ENCODE measurements at regions not wholly inside any gene's neighbourhood (a gene's known extent, or its start where the extent isn't known, plus 50 kb on each side); places are given as distances from the start of the nearest gene placed in this dataset.
"Not testable (repeated sequence)": the region's sequence is repeated elsewhere in the genome, so short reads cannot be mapped to it uniquely, and the experiment has no call there.

DNA sequence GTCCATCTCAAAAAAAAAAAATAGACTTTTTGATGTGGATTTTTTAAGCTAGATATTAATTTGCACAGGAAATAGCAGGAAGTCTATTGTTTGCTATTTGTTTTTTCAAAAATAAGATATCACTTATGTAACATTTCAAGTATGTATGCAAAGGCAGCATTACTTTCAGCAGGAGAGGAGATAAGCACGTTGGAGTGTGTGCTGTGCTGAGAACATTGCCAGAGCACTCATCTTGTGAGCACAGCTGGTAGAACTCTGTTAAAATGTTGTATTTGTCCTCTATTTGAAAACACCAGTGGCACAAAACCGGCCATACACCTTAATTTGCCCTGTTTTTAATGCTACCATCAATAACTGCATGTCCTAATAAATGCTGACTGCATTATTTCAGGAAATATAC is 1061.9 kb upstream of the CDH18 start:
- no peaks in the 10 kb centered on the region for H3K27me3 ChIP-seq (replicated peaks; ENCODE audit: control insufficient read depth, insufficient read depth, low read length)
- no peak for DNase-seq (ENCODE audit: extremely low read depth, insufficient read length)
- no peaks in the 10 kb centered on the region for H3K36me3 ChIP-seq (ENCODE audit: control insufficient read depth, insufficient read depth, low read length)
- TF ChIP-seq, protein P1, sequence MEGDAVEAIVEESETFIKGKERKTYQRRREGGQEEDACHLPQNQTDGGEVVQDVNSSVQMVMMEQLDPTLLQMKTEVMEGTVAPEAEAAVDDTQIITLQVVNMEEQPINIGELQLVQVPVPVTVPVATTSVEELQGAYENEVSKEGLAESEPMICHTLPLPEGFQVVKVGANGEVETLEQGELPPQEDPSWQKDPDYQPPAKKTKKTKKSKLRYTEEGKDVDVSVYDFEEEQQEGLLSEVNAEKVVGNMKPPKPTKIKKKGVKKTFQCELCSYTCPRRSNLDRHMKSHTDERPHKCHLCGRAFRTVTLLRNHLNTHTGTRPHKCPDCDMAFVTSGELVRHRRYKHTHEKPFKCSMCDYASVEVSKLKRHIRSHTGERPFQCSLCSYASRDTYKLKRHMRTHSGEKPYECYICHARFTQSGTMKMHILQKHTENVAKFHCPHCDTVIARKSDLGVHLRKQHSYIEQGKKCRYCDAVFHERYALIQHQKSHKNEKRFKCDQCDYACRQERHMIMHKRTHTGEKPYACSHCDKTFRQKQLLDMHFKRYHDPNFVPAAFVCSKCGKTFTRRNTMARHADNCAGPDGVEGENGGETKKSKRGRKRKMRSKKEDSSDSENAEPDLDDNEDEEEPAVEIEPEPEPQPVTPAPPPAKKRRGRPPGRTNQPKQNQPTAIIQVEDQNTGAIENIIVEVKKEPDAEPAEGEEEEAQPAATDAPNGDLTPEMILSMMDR (IDR thresholded peaks at IDR 0.05; ENCODE audit: insufficient read depth, low read length, poor library complexity, severe bottlenecking), result no peak
- no peak overlapping the region for H3K4me3 ChIP-seq (replicated peaks; ENCODE audit: low read depth, low read length)

DNA sequence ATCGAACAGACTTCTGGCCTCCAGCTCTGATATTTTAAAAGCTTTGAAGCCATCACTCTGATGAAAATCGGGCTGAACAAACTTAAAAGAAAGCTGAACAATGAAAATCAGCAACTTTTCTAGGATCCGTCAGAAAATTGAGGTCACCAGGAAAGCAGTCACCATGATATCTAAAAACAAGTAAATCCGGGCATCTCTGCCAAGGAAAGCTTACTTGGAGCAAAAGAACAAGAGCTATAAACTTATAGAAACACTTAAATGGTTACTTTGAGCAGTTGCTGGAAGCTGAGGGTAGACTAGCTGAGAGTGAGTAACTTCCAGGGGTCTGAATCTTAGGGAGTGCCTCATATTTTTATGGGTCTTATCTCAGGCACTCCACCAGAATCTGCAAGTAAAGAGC is 1043.0 kb upstream of the CDH18 start:
- H3K4me3 ChIP-seq (replicated peaks; ENCODE audit: low read depth, low read length), result no peak overlapping the region
- TF ChIP-seq, protein P1 (IDR thresholded peaks at IDR 0.05; ENCODE audit: insufficient read depth, low read length, poor library complexity, severe bottlenecking), result no peak
- H3K27me3 ChIP-seq (replicated peaks; ENCODE audit: control insufficient read depth, insufficient read depth, low read length), result no peaks in the 10 kb centered on the region
- DNase-seq (ENCODE audit: extremely low read depth, insufficient read length), result no peak
- no peaks in the 10 kb centered on the region for H3K36me3 ChIP-seq (ENCODE audit: control insufficient read depth, insufficient read depth, low read length)

DNA sequence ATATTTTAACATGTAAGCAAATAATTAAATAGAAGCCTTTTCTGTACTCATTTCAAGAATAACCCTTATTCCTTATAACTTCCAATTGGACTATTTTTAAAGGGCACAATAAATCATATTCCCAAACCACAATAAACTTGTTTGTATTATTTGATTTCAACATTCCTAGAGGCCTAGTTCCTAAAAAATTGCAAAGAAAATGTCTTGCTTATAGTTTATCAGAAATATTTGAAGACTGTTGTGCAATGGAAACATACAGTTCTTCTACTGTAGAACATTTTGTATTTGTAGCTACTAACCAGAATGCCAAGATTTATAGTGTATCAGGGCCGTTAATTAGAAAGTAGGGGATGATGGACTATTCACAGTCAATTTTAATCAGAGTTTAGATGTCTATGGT is 1037.0 kb upstream of the CDH18 start:
- no peaks in the 10 kb centered on the region for H3K27me3 ChIP-seq (replicated peaks; ENCODE audit: control insufficient read depth, insufficient read depth, low read length)
- DNase-seq (ENCODE audit: extremely low read depth, insufficient read length), result no peak
- no peaks in the 10 kb centered on the region for H3K36me3 ChIP-seq (ENCODE audit: control insufficient read depth, insufficient read depth, low read length)
- H3K4me3 ChIP-seq (replicated peaks; ENCODE audit: low read depth, low read length), result no peak overlapping the region
- TF ChIP-seq, protein P1 (IDR thresholded peaks at IDR 0.05; ENCODE audit: insufficient read depth, low read length, poor library complexity, severe bottlenecking), result no peak

DNA sequence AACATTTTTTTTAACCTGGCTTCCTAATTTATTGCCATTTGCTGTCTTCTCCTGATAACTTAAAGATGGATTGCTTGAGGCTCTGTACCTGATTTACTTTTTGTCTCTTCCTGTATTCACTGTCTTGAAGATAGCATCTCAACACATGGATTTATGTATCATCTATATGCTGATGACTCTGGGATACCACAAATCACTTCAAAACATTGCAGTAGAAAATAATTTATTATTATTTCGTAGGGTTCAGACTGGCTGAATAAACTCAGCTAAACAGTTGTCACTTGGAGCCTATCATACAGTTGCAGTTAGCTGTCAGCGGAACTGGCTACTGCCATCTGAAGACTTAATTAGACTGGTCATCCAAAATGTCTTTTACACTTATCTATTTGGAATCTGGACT is 1025.2 kb upstream of the CDH18 start:
- Histone ChIP-seq H3K36me3 (ENCODE audit: control insufficient read depth, insufficient read depth, low read length) (no peaks in the 10 kb centered on the region), H3K27me3 (replicated peaks; ENCODE audit: control insufficient read depth, insufficient read depth, low read length) (no peaks in the 10 kb centered on the region), H3K4me3 (replicated peaks; ENCODE audit: low read depth, low read length) (no peak overlapping the region)
- TF ChIP-seq, protein P1 (IDR thresholded peaks at IDR 0.05; ENCODE audit: insufficient read depth, low read length, poor library complexity, severe bottlenecking), result no peak
- no peak for DNase-seq (ENCODE audit: extremely low read depth, insufficient read length)

DNA sequence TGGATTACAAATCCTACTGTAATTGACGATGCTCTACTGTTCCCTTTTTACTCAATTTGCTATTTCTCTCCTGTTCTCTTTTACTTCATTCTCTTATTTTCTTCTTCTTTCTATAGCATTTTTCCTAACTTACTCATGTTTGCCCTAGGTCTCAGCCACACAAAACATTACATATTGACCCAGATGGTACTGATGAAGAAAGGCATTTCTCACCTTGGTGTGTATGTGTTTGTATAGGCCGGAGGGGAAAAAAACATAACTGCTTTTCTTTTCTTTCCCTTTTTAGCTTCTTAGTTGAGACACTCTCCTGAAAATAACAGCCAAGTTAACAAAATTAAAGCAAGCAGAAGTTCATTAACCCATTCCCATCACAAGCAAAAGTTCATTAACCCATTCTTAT is 1019.8 kb upstream of the CDH18 start:
- no peak for DNase-seq (ENCODE audit: extremely low read depth, insufficient read length)
- H3K4me3 ChIP-seq (replicated peaks; ENCODE audit: low read depth, low read length), result no peak overlapping the region
- TF ChIP-seq, protein P1 (IDR thresholded peaks at IDR 0.05; ENCODE audit: insufficient read depth, low read length, poor library complexity, severe bottlenecking), result no peak

DNA sequence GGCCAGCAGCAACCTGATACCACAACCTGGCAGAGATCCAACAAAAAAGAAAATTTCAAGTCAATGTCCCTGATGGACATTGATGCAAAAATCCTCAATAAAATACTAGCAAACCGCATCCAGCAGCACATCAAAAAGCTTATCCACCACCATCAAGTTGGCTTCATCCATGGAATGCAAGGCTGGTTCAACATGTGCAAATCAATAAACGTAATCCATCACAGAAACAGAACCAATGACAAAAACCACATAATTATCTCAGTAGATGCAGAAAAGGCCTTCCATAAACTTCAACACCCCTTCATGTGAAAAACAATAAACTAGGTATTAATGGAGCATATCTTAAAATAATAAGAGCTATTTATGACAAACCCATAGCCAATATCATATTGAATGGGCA is 1000.9 kb upstream of the CDH18 start:
- H3K36me3 ChIP-seq (ENCODE audit: control insufficient read depth, insufficient read depth, low read length); H3K27me3 ChIP-seq (replicated peaks; ENCODE audit: control insufficient read depth, insufficient read depth, low read length); DNase-seq (ENCODE audit: extremely low read depth, insufficient read length); H3K4me3 ChIP-seq (replicated peaks; ENCODE audit: low read depth, low read length): not testable (repeated sequence)

More for the DNA sequence above, 1019.8 kb upstream of the CDH18 start:
- no peaks in the 10 kb centered on the region for H3K36me3 ChIP-seq (ENCODE audit: control insufficient read depth, insufficient read depth, low read length)
- no peaks in the 10 kb centered on the region for H3K27me3 ChIP-seq (replicated peaks; ENCODE audit: control insufficient read depth, insufficient read depth, low read length)

All from GM06990 (cell line).